Heart right ventricle (tissue), 16 donors: ENCODE measurements at regions not wholly inside any gene's neighbourhood (a gene's known extent, or its start where the extent isn't known, plus 50 kb on each side); places are given as distances from the start of the nearest gene placed in this dataset.

Source experiments
- ATAC-seq, 8 donors: fragments of 200-7000 bp; cut with Tn5 transposase; one replicate each; pipeline ENCODE4 v1.9.1; 2020; ENCODE audit warnings: mild to moderate bottlenecking in 8 of 8, moderate library complexity in 8 of 8, moderate number of reproducible peaks in 1 of 8
- DNase-seq, 2 donors: peaks; one replicate each; pipeline ENCODE4 v3.0.0-alpha.2; 2020
- H3K27ac ChIP-seq, 10 donors: fragments of 200-600 bp; sonication (generic) in 2 of 10; one replicate each; pipeline versions ENCODE4 v1.5.0 to v1.8.0; 2020 to 2022; ENCODE audit warnings: mild to moderate bottlenecking in 3 of 10
- H3K27me3 ChIP-seq, 7 donors: fragments of 200-600 bp; one replicate each; pipeline ENCODE4 v1.8.0; 2021 to 2022; ENCODE audit warnings: mild to moderate bottlenecking in 2 of 7
- H3K36me3 ChIP-seq, 9 donors: fragments of 200-600 bp; sonication (generic) in 1 of 9; one replicate each; pipeline versions ENCODE4 v1.5.0 to v1.8.0; 2020 to 2022; ENCODE audit warnings: mild to moderate bottlenecking in 2 of 9
- H3K4me1 ChIP-seq, 9 donors: fragments of 200-600 bp; sonication (generic) in 1 of 9; one replicate each; pipeline versions ENCODE4 v1.5.0 to v1.8.0; 2020 to 2022; ENCODE audit warnings: mild to moderate bottlenecking in 4 of 9
- H3K4me3 ChIP-seq, 10 donors: fragments of 200-600 bp; sonication (generic) in 2 of 10; one replicate each; pipeline versions ENCODE4 v1.5.0 to v1.8.0; 2020 to 2022; ENCODE audit warnings: mild to moderate bottlenecking in 7 of 10, moderate library complexity in 2 of 10
- H3K9me3 ChIP-seq, 11 donors: fragments of 200-600 bp in 10 of 11; sonication (generic) in 2 of 11; one replicate each; pipeline versions ENCODE4 v1.5.0 to v1.8.0; 2013 to 2022; ENCODE audit warnings: mild to moderate bottlenecking in 2 of 11, control low read depth in 1 of 11, moderate library complexity in 1 of 11
- CTCF ChIP-seq, 9 donors: fragments of 200-600 bp; sonication (generic) in 2 of 9; IDR thresholded peaks; one replicate each; pipeline versions ENCODE4 v1.5.0 to v1.8.0; 2021 to 2022; ENCODE audit warnings: antibody characterized with exemption in 9 of 9, mild to moderate bottlenecking in 5 of 9, moderate library complexity in 1 of 9
- WGBS, 2 donors: extraction: QIAGEN DNeasy Blood & Tissue Kit; methylation state at CpG; one replicate each; pipeline ENCODE4 v1.1.7; 2013; ENCODE audit warnings: inconsistent platforms in 1 of 2; 5-methylcytosine and 5-hydroxymethylcytosine counted together
- intact Hi-C, 10 donors: fragments of 100-400 bp; cut with DNase I; formaldehyde crosslinking; loops; one replicate each; pipeline versions ENCODE4 v1.11.1 to v1.14.2; 2022
- donor health status: Arrhythmogenic right ventricular cardiomyopathy.
- donor health status: ischemic (EF 13 %, LVEDD 7.1; RV severe dilation, severe dysfunction).
- donor health status: healthy with polysubstance abuse.
- donor health status: DM: no; HTN: yes; CAD: no.
- donor health status: DM: no; HTN: no; CAD: no.
- donor health status: ischemic (EF 25% LVEDD 6.9; RV normal size, moderate dysfunction).
- donor health status: ischemic (EF 25% LVEDD 5.7; RV mildly dilated, moderate dysfunction).
- donor health status: healthy.
- donor health status: DM: yes; HTN: yes; CAD: no.
- donor health status: Ischemic cardiomyopathy.
- donor health status: ischemic (EF 35%, LVEDD 5.7; RV mildly dilated, moderate dysfunction).
- donor health status: nonischemic (EF 11% LVEDD 7.7; RV severe dilation, severe dysfunction).
- donor health status: DM: yes; HTN: yes; CAD: no.
- donor health status: PGD.
- donor health status: ischemic (EF 29% LVEDD 5.4; RV normal size, mild dysfunction).
- donor health status: nonischemic (EF 23%, LVEDD 6.1; RV moderate dilation, normal function).

GRCh38 chr20:48177058-48177457 is 391.8 kb upstream of the SULF2 start:
- intact Hi-C loops: no loop called here
- DNase-seq: no peak
- Histone ChIP-seq H3K4me1 (no peaks in the 10 kb centered on the region), H3K27me3 (peaks cover 0 to 8% (median 3%) of the 10 kb centered on the region in 7 donors), H3K36me3 (no peaks in the 10 kb centered on the region), H3K4me3 (no peak overlapping the region), H3K27ac (no peak overlapping the region), H3K9me3 (peaks cover 0 to 20% (median 5%) of the 10 kb centered on the region in 11 donors)
- no peak for TF ChIP-seq CTCF (IDR thresholded peaks at IDR 0.05)
- no peak for ATAC-seq
- WGBS, 2 donors: 83 to 89% methylated on average over 8 of the region's 8 CpGs

- intact Hi-C loops: no loop called here
- ATAC-seq (no peak), DNase-seq (no peak)
- Histone ChIP-seq H3K27me3 (peaks cover 0 to 16% (median 5%) of the 10 kb centered on the region in 7 donors), H3K27ac (no peak overlapping the region), H3K4me1 (no peaks in the 10 kb centered on the region), H3K36me3 (no peaks in the 10 kb centered on the region), H3K9me3 (peaks cover 0 to 17% (median 5%) of the 10 kb centered on the region in 11 donors), H3K4me3 (no peak overlapping the region)
- TF ChIP-seq CTCF (IDR thresholded peaks at IDR 0.05): no peak
- 88 to 90% methylated on average over 8 of the region's 8 CpGs for WGBS, 2 donors
Observed at GRCh38 chr20:48176139-48176538, 390.9 kb upstream of the SULF2 start.

GRCh38 chr20:48175261-48175660 is 390.0 kb upstream of the SULF2 start:
- 92 to 94% methylated on average over 6 of the region's 6 CpGs for WGBS, 2 donors
- Histone ChIP-seq H3K9me3 (peaks cover 0 to 15% (median 5%) of the 10 kb centered on the region in 11 donors), H3K4me1 (no peaks in the 10 kb centered on the region), H3K36me3 (no peaks in the 10 kb centered on the region), H3K27ac (no peak overlapping the region), H3K27me3 (peaks cover 0 to 23% (median 11%) of the 10 kb centered on the region in 7 donors), H3K4me3 (no peak overlapping the region)
- ATAC-seq: no peak
- intact Hi-C loops: no loop called here
- TF ChIP-seq CTCF (IDR thresholded peaks at IDR 0.05): no peak
- DNase-seq: no peak

GRCh38 chr20:48172357-48172702 is 387.0 kb upstream of the SULF2 start:
- 44 to 59% methylated on average over 1 of the region's 1 CpG for WGBS, 2 donors
- Histone ChIP-seq H3K4me3 (no peak overlapping the region), H3K9me3 (peaks cover 0 to 15% (median 5%) of the 10 kb centered on the region in 11 donors), H3K27me3 (peaks cover 0 to 39% (median 18%) of the 10 kb centered on the region in 7 donors), H3K36me3 (no peaks in the 10 kb centered on the region), H3K4me1 (no peaks in the 10 kb centered on the region), H3K27ac (no peak overlapping the region)
- ATAC-seq (no peak), DNase-seq (no peak)
- intact Hi-C loops: no loop called here
- TF ChIP-seq CTCF (IDR thresholded peaks at IDR 0.05): no peak
